ENCODE measurements at regions not wholly inside any gene's neighbourhood (a gene's known extent, or its start where the extent isn't known, plus 50 kb on each side); places are given as distances from the start of the nearest gene placed in this dataset.

GRCh38 chr5:93805616-93806379, 64.4 kb upstream of the POU5F2 start:
- TF ChIP-seq NFIC (IDR thresholded peaks at IDR 0.05): no peak
- TF ChIP-seq TCF12 (IDR thresholded peaks at IDR 0.05; ENCODE audit: low read depth): no peak
- no peak for TF ChIP-seq MAX (IDR thresholded peaks at IDR 0.05)
- TF ChIP-seq YY1 (IDR thresholded peaks at IDR 0.05; ENCODE audit: low read depth): no peak
- no peak for TF ChIP-seq EP300 (IDR thresholded peaks at IDR 0.05; ENCODE audit: borderline replicate concordance)
- TF ChIP-seq TAF1 (IDR thresholded peaks at IDR 0.05; ENCODE audit: low read depth): no peak
- TF ChIP-seq, protein P1, sequence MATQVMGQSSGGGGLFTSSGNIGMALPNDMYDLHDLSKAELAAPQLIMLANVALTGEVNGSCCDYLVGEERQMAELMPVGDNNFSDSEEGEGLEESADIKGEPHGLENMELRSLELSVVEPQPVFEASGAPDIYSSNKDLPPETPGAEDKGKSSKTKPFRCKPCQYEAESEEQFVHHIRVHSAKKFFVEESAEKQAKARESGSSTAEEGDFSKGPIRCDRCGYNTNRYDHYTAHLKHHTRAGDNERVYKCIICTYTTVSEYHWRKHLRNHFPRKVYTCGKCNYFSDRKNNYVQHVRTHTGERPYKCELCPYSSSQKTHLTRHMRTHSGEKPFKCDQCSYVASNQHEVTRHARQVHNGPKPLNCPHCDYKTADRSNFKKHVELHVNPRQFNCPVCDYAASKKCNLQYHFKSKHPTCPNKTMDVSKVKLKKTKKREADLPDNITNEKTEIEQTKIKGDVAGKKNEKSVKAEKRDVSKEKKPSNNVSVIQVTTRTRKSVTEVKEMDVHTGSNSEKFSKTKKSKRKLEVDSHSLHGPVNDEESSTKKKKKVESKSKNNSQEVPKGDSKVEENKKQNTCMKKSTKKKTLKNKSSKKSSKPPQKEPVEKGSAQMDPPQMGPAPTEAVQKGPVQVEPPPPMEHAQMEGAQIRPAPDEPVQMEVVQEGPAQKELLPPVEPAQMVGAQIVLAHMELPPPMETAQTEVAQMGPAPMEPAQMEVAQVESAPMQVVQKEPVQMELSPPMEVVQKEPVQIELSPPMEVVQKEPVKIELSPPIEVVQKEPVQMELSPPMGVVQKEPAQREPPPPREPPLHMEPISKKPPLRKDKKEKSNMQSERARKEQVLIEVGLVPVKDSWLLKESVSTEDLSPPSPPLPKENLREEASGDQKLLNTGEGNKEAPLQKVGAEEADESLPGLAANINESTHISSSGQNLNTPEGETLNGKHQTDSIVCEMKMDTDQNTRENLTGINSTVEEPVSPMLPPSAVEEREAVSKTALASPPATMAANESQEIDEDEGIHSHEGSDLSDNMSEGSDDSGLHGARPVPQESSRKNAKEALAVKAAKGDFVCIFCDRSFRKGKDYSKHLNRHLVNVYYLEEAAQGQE (IDR thresholded peaks at IDR 0.05; ENCODE audit: low read depth): no peak
- TF ChIP-seq CREB1 (IDR thresholded peaks at IDR 0.05; ENCODE audit: low read depth): no peak
- no peak for TF ChIP-seq RAD21 (IDR thresholded peaks at IDR 0.05; ENCODE audit: low read depth)
- TF ChIP-seq TEAD4 (IDR thresholded peaks at IDR 0.05): no peak
